HepG2 (cell line): ENCODE measurements at regions not wholly inside any gene's neighbourhood (a gene's known extent, or its start where the extent isn't known, plus 50 kb on each side); places are given as distances from the start of the nearest gene placed in this dataset.

ENCODE experiments used
- ATAC-seq: fragments of 200-7000 bp; cut with Tn5 transposase; 3 replicates; pipeline ENCODE4 v1.9.1; 2020; ENCODE audit warnings: mild to moderate bottlenecking, moderate library complexity
- BruUV-seq: library from RNA; stranded (reverse); fragments of 400-500 nt; replicated peaks from 2 replicates; lab custom pipeline; 2021; lab: Mats Ljungman, UMichigan
- CTCF ChIA-PET: fragments of 300-600 bp; formaldehyde crosslinking; extraction: SDS; loops from one replicate; lab custom pipeline; 2021; ENCODE audit warnings: low total read pairs, inconsistent platforms, low intra/inter-chr PET ratio; lab: Yijun Ruan, JAX
- POLR2A ChIA-PET: fragments of 350-600 bp; sonication (Branson Sonifier 250); formaldehyde crosslinking; loops from one replicate; lab custom pipeline; 2020; ENCODE audit warnings: antibody characterized with exemption, inconsistent platforms; lab: Yijun Ruan, JAX
- DNase-seq: peaks from one replicate; pipeline ENCODE4 v3.0.0-alpha.2; 2015; ENCODE audit warnings: low spot score
- FAIRE-seq: peaks from 3 replicates; lab custom pipeline; 2011; peaks lifted over from hg19 to GRCh38; lab: Jason Lieb, UNC
- H2AFZ ChIP-seq: one replicate; pipeline ENCODE4 v1.6.1; 2011; ENCODE audit warnings: low read length, inconsistent platforms
- H3K27ac ChIP-seq: fragments of 300-600 bp; 3 replicates; pipeline ENCODE4 v1.8.0; 2011; ENCODE audit warnings: mixed run types, mild to moderate bottlenecking, mixed read lengths, low read length, inconsistent platforms; ENCODE audit not compliant: insufficient read depth; ENCODE audit errors: extremely low read length
- H3K27me3 ChIP-seq, 2 experiments: fragments of 200-600 bp in 1 of 2; 2 replicates in 1 of 2; 3 replicates in 1 of 2; pipeline versions ENCODE4 v1.6.0 to v1.8.0; 2011; ENCODE audit warnings: low read length in 2 of 2, mild to moderate bottlenecking in 2 of 2, moderate library complexity in 2 of 2, inconsistent platforms in 1 of 2; ENCODE audit not compliant: insufficient read depth in 2 of 2, control insufficient read depth in 1 of 2
- H3K36me3 ChIP-seq, 2 experiments: fragments of 200-600 bp in 1 of 2; replicated peaks in 1 of 2; 2 replicates in 1 of 2; 3 replicates in 1 of 2; pipeline versions ENCODE4 v1.5.1 to v1.8.0; 2011; ENCODE audit warnings: low read length in 2 of 2, inconsistent platforms in 1 of 2; ENCODE audit not compliant: insufficient read depth in 2 of 2, control insufficient read depth in 1 of 2
- H3K4me1 ChIP-seq: 2 replicates; pipeline ENCODE4 v1.5.1; 2012; ENCODE audit warnings: low read length, inconsistent platforms; ENCODE audit not compliant: insufficient read depth
- H3K4me2 ChIP-seq: 2 replicates; pipeline ENCODE4 v1.6.0; 2011; ENCODE audit warnings: low read depth, low read length, inconsistent platforms
- H3K4me3 ChIP-seq, 3 experiments: fragments of 200-600 bp in 1 of 3; sonication (generic), shearing (Covaris generic) in 1 of 3; replicated peaks in 1 of 3; 2 replicates each; pipeline ENCODE4 v1.5.1; 2011 to 2016; ENCODE audit warnings: low read length in 3 of 3, inconsistent platforms in 2 of 3, low read depth in 2 of 3, mild to moderate bottlenecking in 2 of 3, control low read depth in 1 of 3, mixed read lengths in 1 of 3; ENCODE audit not compliant: insufficient read depth in 1 of 3
- H3K79me2 ChIP-seq: one replicate; pipeline ENCODE4 v1.6.1; 2011; ENCODE audit warnings: low read length, inconsistent platforms; ENCODE audit not compliant: insufficient read depth
- H3K9ac ChIP-seq: 2 replicates; pipeline ENCODE4 v1.6.0; 2011; ENCODE audit warnings: mild to moderate bottlenecking, low read depth, low read length, inconsistent platforms; ENCODE audit not compliant: insufficient read depth
- H3K9me3 ChIP-seq: 2 replicates; pipeline ENCODE4 v1.5.1; 2012; ENCODE audit warnings: mild to moderate bottlenecking, low read length
- H4K20me1 ChIP-seq: 2 replicates; pipeline ENCODE4 v1.6.0; 2011; ENCODE audit warnings: inconsistent platforms, mild to moderate bottlenecking, low read length, moderate library complexity; ENCODE audit not compliant: insufficient read depth
- AGO2 ChIP-seq: fragments of 200-400 bp; formaldehyde crosslinking; optimal IDR thresholded peaks from 2 replicates; pipeline ENCODE3; 2017; ENCODE audit warnings: mild to moderate bottlenecking, low read depth, low read length, moderate library complexity
- BCL6 ChIP-seq: IDR thresholded peaks from 2 replicates; pipeline ENCODE4 v1.6.1; 2016; ENCODE audit warnings: missing genetic modification reagents, missing compliant biosample characterization
- EZH2 ChIP-seq: conservative IDR thresholded peaks from 2 replicates; pipeline ENCODE4 v1.6.1; 2012; ENCODE audit warnings: mild to moderate bottlenecking, low read depth, low read length, moderate library complexity
- GATA4 ChIP-seq: sonication (generic); IDR thresholded peaks from 2 replicates; pipeline ENCODE4 v1.6.1; 2016; ENCODE audit warnings: antibody characterized with exemption, low read depth, borderline replicate concordance
- MBNL3 ChIP-seq: fragments of 250-450 bp; sonication (Bioruptor Pico); conservative IDR thresholded peaks from 2 replicates; pipeline ENCODE4 v1.8.0; 2022; ENCODE audit warnings: mild to moderate bottlenecking, inconsistent platforms
- MED1 ChIP-seq: sonication (generic); formaldehyde crosslinking; IDR thresholded peaks from 2 replicates; pipeline ENCODE4 v1.4.0; 2020; ENCODE audit warnings: missing genetic modification reagents
- NCOA2 ChIP-seq: sonication (generic); formaldehyde crosslinking; IDR thresholded peaks from 2 replicates; pipeline ENCODE4 v1.8.0; 2022; ENCODE audit warnings: inconsistent platforms
- SOX6 ChIP-seq, 2 experiments: fragments of 450-650 bp in 1 of 2; sonication (generic) in 1 of 2; formaldehyde crosslinking in 1 of 2; IDR thresholded peaks; 2 replicates each; pipeline versions ENCODE4 v1.4.0 to v1.6.1; 2017 to 2020; ENCODE audit warnings: antibody characterized with exemption in 1 of 2, mild to moderate bottlenecking in 1 of 2, missing genetic modification reagents in 1 of 2
- SP5 ChIP-seq: IDR thresholded peaks from 2 replicates; pipeline ENCODE4 v1.6.1; 2016; ENCODE audit warnings: low read depth, borderline replicate concordance
- TOPORS ChIP-seq: sonication (generic); formaldehyde crosslinking; IDR thresholded peaks from 2 replicates; pipeline ENCODE4 v1.8.0; 2023; ENCODE audit warnings: mild to moderate bottlenecking, missing genetic modification reagents
- ZBTB10 ChIP-seq: sonication (generic); formaldehyde crosslinking; IDR thresholded peaks from 2 replicates; pipeline ENCODE4 v1.4.0; 2020; ENCODE audit warnings: missing genetic modification reagents, borderline replicate concordance
- ZFP1 ChIP-seq: IDR thresholded peaks from 2 replicates; pipeline ENCODE4 v1.6.1; 2016
- ZNF207 ChIP-seq: fragments of 450-650 bp; IDR thresholded peaks from 2 replicates; pipeline ENCODE4 v1.6.1; 2016; ENCODE audit warnings: antibody characterized with exemption, borderline replicate concordance
- ZNF503 ChIP-seq: sonication (generic); formaldehyde crosslinking; IDR thresholded peaks from 2 replicates; pipeline ENCODE4 v1.4.0; 2020; ENCODE audit warnings: missing genetic modification reagents
- ZNF629 ChIP-seq: sonication (generic); formaldehyde crosslinking; conservative IDR thresholded peaks from 2 replicates; pipeline ENCODE4 v1.5.0; 2020; ENCODE audit warnings: missing genetic modification reagents
- WGBS: methylation state at CpG from one replicate; pipeline ENCODE4 v1.1.6; 2017; ENCODE audit warnings: low lambda C conversion rate; 5-methylcytosine and 5-hydroxymethylcytosine counted together
- in situ Hi-C: cut with HindIII; loops from 2 replicates; pipeline ENCODE4 v1.10.0; 2017; ENCODE audit warnings: low pct_unique_long_range_greater_than_20kb; ENCODE audit not compliant: extremely low pct_ligation_motif_present
- intact Hi-C: fragments of 100-400 bp; cut with micrococcal nuclease; formaldehyde crosslinking; loops from one replicate; pipeline ENCODE4 v1.10.0; 2022; ENCODE audit not compliant: unreplicated experiment
- TF ChIP-seq, protein P1 (sequence below): sonication (generic); formaldehyde crosslinking; IDR thresholded peaks from 2 replicates; pipeline ENCODE4 v1.5.0; 2020; ENCODE audit warnings: missing genetic modification reagents
- TF ChIP-seq, protein P2 (sequence below): IDR thresholded peaks from 2 replicates; pipeline ENCODE4 v1.6.1; 2016
- TF ChIP-seq, protein P3 (sequence below): IDR thresholded peaks from 2 replicates; pipeline ENCODE4 v1.6.1; 2012; ENCODE audit warnings: inconsistent platforms

DNA sequence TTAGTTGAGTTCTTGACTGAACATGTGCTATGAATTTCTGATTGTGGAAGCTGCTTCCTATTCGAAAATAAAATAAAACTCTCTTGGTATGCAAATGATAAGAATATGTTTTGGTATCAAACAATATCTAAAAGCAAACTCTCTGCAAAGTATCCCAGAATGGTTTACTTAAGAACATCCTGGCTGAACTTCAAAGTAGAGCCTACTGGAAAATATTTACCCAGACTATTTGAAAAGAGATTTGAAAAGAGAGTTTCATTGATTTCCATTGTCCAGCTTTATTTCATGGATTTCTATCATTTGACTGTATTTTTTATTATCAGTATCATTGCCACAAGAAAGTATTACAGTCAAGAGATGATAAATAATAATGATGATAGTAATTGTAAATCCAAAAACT lies 171.1 kb upstream of the SLC7A11 start (continued):
- TF ChIP-seq, protein P1, sequence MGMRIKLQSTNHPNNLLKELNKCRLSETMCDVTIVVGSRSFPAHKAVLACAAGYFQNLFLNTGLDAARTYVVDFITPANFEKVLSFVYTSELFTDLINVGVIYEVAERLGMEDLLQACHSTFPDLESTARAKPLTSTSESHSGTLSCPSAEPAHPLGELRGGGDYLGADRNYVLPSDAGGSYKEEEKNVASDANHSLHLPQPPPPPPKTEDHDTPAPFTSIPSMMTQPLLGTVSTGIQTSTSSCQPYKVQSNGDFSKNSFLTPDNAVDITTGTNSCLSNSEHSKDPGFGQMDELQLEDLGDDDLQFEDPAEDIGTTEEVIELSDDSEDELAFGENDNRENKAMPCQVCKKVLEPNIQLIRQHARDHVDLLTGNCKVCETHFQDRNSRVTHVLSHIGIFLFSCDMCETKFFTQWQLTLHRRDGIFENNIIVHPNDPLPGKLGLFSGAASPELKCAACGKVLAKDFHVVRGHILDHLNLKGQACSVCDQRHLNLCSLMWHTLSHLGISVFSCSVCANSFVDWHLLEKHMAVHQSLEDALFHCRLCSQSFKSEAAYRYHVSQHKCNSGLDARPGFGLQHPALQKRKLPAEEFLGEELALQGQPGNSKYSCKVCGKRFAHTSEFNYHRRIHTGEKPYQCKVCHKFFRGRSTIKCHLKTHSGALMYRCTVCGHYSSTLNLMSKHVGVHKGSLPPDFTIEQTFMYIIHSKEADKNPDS (CRISPR knock-in tag), result no peak
- TF ChIP-seq BCL6 (CRISPR knock-in tag) (peak; percentile 57; the same call in 1 of the 2 replicates), SP5 (CRISPR knock-in tag) (no peak), MBNL3 (CRISPR knock-in tag) (no peak), TOPORS (CRISPR knock-in tag) (no peak)

GRCh38 chr4:138412847-138413246 lies 170.7 kb upstream of the SLC7A11 start:
- no peak for FAIRE-seq
- in situ Hi-C loops, result no loop called here
- POLR2A ChIA-PET, result no interaction called here
- TF ChIP-seq MED1 (no peak), NCOA2 (CRISPR knock-in tag) (no peak), ZNF629 (CRISPR knock-in tag) (no peak), ZBTB10 (no peak), AGO2 (no peak), GATA4 (peak; percentile 5; the same call in 1 of the 2 replicates), ZFP1 (CRISPR knock-in tag) (no peak), ZNF207 (no peak), ZNF503 (0 out of 2 replicates have a peak, but pooled peaks have one; percentile 2), SOX6 (IDR thresholded peaks at IDR 0.05) (no peak), SOX6 (CRISPR knock-in tag; IDR thresholded peaks at IDR 0.05) (no peak), EZH2 (no peak)
- TF ChIP-seq, protein P2, sequence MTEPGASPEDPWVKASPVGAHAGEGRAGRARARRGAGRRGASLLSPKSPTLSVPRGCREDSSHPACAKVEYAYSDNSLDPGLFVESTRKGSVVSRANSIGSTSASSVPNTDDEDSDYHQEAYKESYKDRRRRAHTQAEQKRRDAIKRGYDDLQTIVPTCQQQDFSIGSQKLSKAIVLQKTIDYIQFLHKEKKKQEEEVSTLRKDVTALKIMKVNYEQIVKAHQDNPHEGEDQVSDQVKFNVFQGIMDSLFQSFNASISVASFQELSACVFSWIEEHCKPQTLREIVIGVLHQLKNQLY (CRISPR knock-in tag), result no peak
- TF ChIP-seq, protein P3, sequence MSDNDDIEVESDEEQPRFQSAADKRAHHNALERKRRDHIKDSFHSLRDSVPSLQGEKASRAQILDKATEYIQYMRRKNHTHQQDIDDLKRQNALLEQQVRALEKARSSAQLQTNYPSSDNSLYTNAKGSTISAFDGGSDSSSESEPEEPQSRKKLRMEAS, result 0 out of 2 replicates have a peak, but pooled peaks have one; percentile 10

More at GRCh38 chr4:138412847-138413246, 170.7 kb upstream of the SLC7A11 start:
- BruUV-seq, result no TSS peak
- Histone ChIP-seq H3K4me3 (no peak overlapping the region), H3K4me1 (peaks cover 21% of the 10 kb centered on the region), H3K27me3 (no peaks in the 10 kb centered on the region), H3K36me3 (no peaks in the 10 kb centered on the region), H2AFZ (no peak overlapping the region), H3K4me2 (peak overlapping the region; percentile 44), H3K79me2 (no peaks in the 10 kb centered on the region), H3K9me3 (no peaks in the 10 kb centered on the region), H3K27ac (no peak overlapping the region), H3K9ac (no peak overlapping the region), H4K20me1 (no peaks in the 10 kb centered on the region)
- 33% methylated on average over 5 of the region's 5 CpGs for WGBS
- ATAC-seq (peak; percentile 62), DNase-seq (no peak)
- CTCF ChIA-PET, result no interaction called here
- intact Hi-C loops, result no loop called here
